HCT116 (cell line): ENCODE measurements at regions not wholly inside any gene's neighbourhood (a gene's known extent, or its start where the extent isn't known, plus 50 kb on each side); places are given as distances from the start of the nearest gene placed in this dataset.

Experiments
- ATAC-seq: fragments of 200-7000 bp; cut with Tn5 transposase; 2 replicates; pipeline ENCODE4 v1.9.1; 2020; ENCODE audit warnings: mild to moderate bottlenecking, moderate library complexity
- BruUV-seq: library from RNA; stranded (reverse); fragments of 400-500 nt; replicated peaks from 2 replicates; lab custom pipeline; 2021; lab: Mats Ljungman, UMichigan
- CTCF ChIA-PET: fragments of 300-600 bp; sonication (Branson Sonifier 250); formaldehyde crosslinking; loops from one replicate; lab custom pipeline; 2021; ENCODE audit warnings: antibody characterized with exemption; lab: Charles Lee
- POLR2A ChIA-PET: fragments of 300-600, 350-600 bp; sonication (Branson Sonifier 250); formaldehyde crosslinking; loops from one replicate; lab custom pipeline; 2021; ENCODE audit warnings: antibody characterized with exemption; lab: Charles Lee
- RAD21 ChIA-PET, 2 experiments: fragments of 300-600 bp; sonication (Branson Sonifier 250); formaldehyde crosslinking; loops; one replicate each; lab custom pipeline; 2023; ENCODE audit warnings: low total read pairs in 2 of 2; ENCODE audit not compliant: uncharacterized antibody in 2 of 2, unreplicated experiment in 2 of 2, low non-redundant PET in 1 of 2; lab: Charles Lee
- DNase-seq: peaks from one replicate; pipeline ENCODE4 v3.0.0-alpha.2; 2010; ENCODE audit warnings: low read depth, low spot score
- H2AFZ ChIP-seq: fragments of 200-600 bp; shearing (Covaris generic), sonication (generic); 2 replicates; pipeline ENCODE4 v1.6.1; 2017; ENCODE audit warnings: low read depth, mixed run types, mixed read lengths, antibody characterized with exemption, low read length; ENCODE audit not compliant: poor library complexity, severe bottlenecking
- H3K27ac ChIP-seq: 2 replicates; pipeline ENCODE4 v1.5.1; 2012; ENCODE audit warnings: low read depth, low read length
- H3K27me3 ChIP-seq: fragments of 200-600 bp; sonication (generic); 2 replicates; pipeline ENCODE4 v1.6.1; 2016; ENCODE audit warnings: mixed run types, low read length, mixed read lengths; ENCODE audit not compliant: insufficient read depth
- H3K36me3 ChIP-seq, 2 experiments: fragments of 200-500 bp in 1 of 2; fragments of 200-600 bp in 1 of 2; sonication (Bioruptor generic) in 1 of 2; sonication (generic) in 1 of 2; 2 replicates each; pipeline versions ENCODE4 v1.5.1 to v1.6.1; 2014 to 2016; ENCODE audit warnings: low read length in 2 of 2, inconsistent platforms in 1 of 2, mixed read lengths in 1 of 2, mixed run types in 1 of 2; ENCODE audit not compliant: insufficient read depth in 2 of 2, control insufficient read depth in 1 of 2
- H3K4me1 ChIP-seq, 2 experiments: fragments of 200-600 bp in 1 of 2; sonication (generic) in 1 of 2; 2 replicates each; pipeline versions ENCODE4 v1.5.1 to v1.6.1; 2012 to 2017; ENCODE audit warnings: low read length in 2 of 2, inconsistent platforms in 1 of 2, mild to moderate bottlenecking in 1 of 2, mixed read lengths in 1 of 2, mixed run types in 1 of 2, moderate library complexity in 1 of 2; ENCODE audit not compliant: insufficient read depth in 2 of 2, control insufficient read depth in 1 of 2
- H3K4me2 ChIP-seq: fragments of 200-600 bp; sonication (generic); 2 replicates; pipeline ENCODE4 v1.6.1; 2017; ENCODE audit warnings: mixed run types, low read length, mixed read lengths
- H3K4me3 ChIP-seq, 2 experiments: fragments of 200-600 bp in 1 of 2; sonication (generic) in 1 of 2; replicated peaks in 1 of 2; 2 replicates each; pipeline ENCODE4 v1.5.1; 2011 to 2016; ENCODE audit warnings: low read length in 2 of 2, control low read depth in 1 of 2, low read depth in 1 of 2, mild to moderate bottlenecking in 1 of 2, mixed read lengths in 1 of 2, mixed run types in 1 of 2
- H3K79me2 ChIP-seq: fragments of 200-600 bp; sonication (generic); 2 replicates; pipeline ENCODE4 v1.6.1; 2017; ENCODE audit warnings: mild to moderate bottlenecking, mixed run types, low read length, moderate library complexity, mixed read lengths; ENCODE audit not compliant: insufficient read depth
- H3K9ac ChIP-seq: fragments of 200-600 bp; sonication (generic); 2 replicates; pipeline ENCODE4 v1.6.1; 2016; ENCODE audit warnings: low read length, mixed read lengths
- H3K9me2 ChIP-seq: fragments of 200-600 bp; sonication (generic), shearing (Covaris generic); 2 replicates; pipeline ENCODE4 v1.6.1; 2017; ENCODE audit warnings: mixed run types, mild to moderate bottlenecking, moderate library complexity; ENCODE audit not compliant: insufficient read depth
- H3K9me3 ChIP-seq, 2 experiments: fragments of 200-500 bp in 1 of 2; fragments of 200-600 bp in 1 of 2; sonication (Bioruptor generic) in 1 of 2; sonication (generic) in 1 of 2; 2 replicates each; pipeline ENCODE4 v1.6.1; 2014 to 2017; ENCODE audit warnings: low read length in 2 of 2, mixed read lengths in 2 of 2, inconsistent platforms in 1 of 2, low read depth in 1 of 2, mild to moderate bottlenecking in 1 of 2, mixed run types in 1 of 2, moderate library complexity in 1 of 2; ENCODE audit not compliant: control insufficient read depth in 1 of 2, insufficient read depth in 1 of 2
- H4K20me1 ChIP-seq: fragments of 200-600 bp; sonication (generic), shearing (Covaris generic); 2 replicates; pipeline ENCODE4 v1.6.1; 2017; ENCODE audit warnings: mixed run types, mild to moderate bottlenecking, moderate library complexity; ENCODE audit not compliant: insufficient read depth
- CEBPB ChIP-seq: IDR thresholded peaks from 2 replicates; pipeline ENCODE4 v1.6.1; 2012; ENCODE audit warnings: low read depth
- CTCF ChIP-seq, 3 experiments: fragments of 200-600 bp in 1 of 3; sonication (generic) in 1 of 3; IDR thresholded peaks in 2 of 3; conservative IDR thresholded peaks in 1 of 3; 2 replicates each; pipeline ENCODE4 v1.5.1; 2012 to 2017; ENCODE audit warnings: low read depth in 2 of 3, low read length in 2 of 3, antibody characterized with exemption in 1 of 3, borderline replicate concordance in 1 of 3, control low read depth in 1 of 3, mild to moderate bottlenecking in 1 of 3, mixed read lengths in 1 of 3, mixed run types in 1 of 3, moderate library complexity in 1 of 3; ENCODE audit not compliant: insufficient read depth in 1 of 3
- ELF1 ChIP-seq: IDR thresholded peaks from 2 replicates; pipeline ENCODE4 v1.6.1; 2012; ENCODE audit warnings: low read depth, borderline replicate concordance
- EZH2 ChIP-seq: fragments of 200-600 bp; sonication (generic); IDR thresholded peaks from 2 replicates; pipeline ENCODE4 v1.6.1; 2017; ENCODE audit warnings: antibody characterized with exemption, mixed run types
- EZH2phosphoT487 ChIP-seq: fragments of 200-600 bp; IDR thresholded peaks from 2 replicates; pipeline ENCODE4 v1.6.1; 2018; ENCODE audit warnings: antibody characterized with exemption, borderline replicate concordance
- JUND ChIP-seq: IDR thresholded peaks from 2 replicates; pipeline ENCODE4 v1.6.1; 2012
- POLR2A ChIP-seq: IDR thresholded peaks from 2 replicates; pipeline ENCODE4 v1.7.0; 2011; ENCODE audit warnings: borderline replicate concordance; ENCODE audit not compliant: insufficient read depth, insufficient read length; ENCODE audit errors: extremely low read depth
- POLR2AphosphoS5 ChIP-seq: IDR thresholded peaks from 2 replicates; pipeline ENCODE4 v1.6.1; 2011; ENCODE audit warnings: mild to moderate bottlenecking, low read depth, low read length, moderate library complexity
- RAD21 ChIP-seq: IDR thresholded peaks from 2 replicates; pipeline ENCODE4 v1.6.1; 2012; ENCODE audit warnings: low read depth, mild to moderate bottlenecking
- SRF ChIP-seq: IDR thresholded peaks from 2 replicates; pipeline ENCODE4 v1.6.1; 2012; ENCODE audit warnings: low read depth
- YY1 ChIP-seq: IDR thresholded peaks from 2 replicates; pipeline ENCODE4 v1.6.1; 2011; ENCODE audit warnings: low read length, low read depth, moderate library complexity, mild to moderate bottlenecking; ENCODE audit not compliant: insufficient replicate concordance; ENCODE audit errors: extremely low read depth
- ZFX ChIP-seq: fragments of 450-650 bp; IDR thresholded peaks from 2 replicates; pipeline ENCODE4 v1.6.1; 2017
- ZNF274 ChIP-seq: fragments of 200-500 bp; sonication (Bioruptor generic); IDR thresholded peaks from 2 replicates; pipeline ENCODE4 v1.6.1; 2014; ENCODE audit warnings: mild to moderate bottlenecking, low read depth, low read length, inconsistent platforms
- intact Hi-C: fragments of 100-400 bp; cut with micrococcal nuclease; formaldehyde crosslinking; loops from 2 replicates; pipeline ENCODE4 v1.10.0; 2022
- TF ChIP-seq, protein P1 (sequence below): IDR thresholded peaks from 2 replicates; pipeline ENCODE4 v1.6.1; 2011; ENCODE audit warnings: mild to moderate bottlenecking, low read length, moderate library complexity; ENCODE audit not compliant: insufficient replicate concordance; ENCODE audit errors: extremely low read depth
- TF ChIP-seq, protein P2 (sequence below): IDR thresholded peaks from 2 replicates; pipeline ENCODE4 v1.6.1; 2012
- TF ChIP-seq, protein P3 (sequence below): IDR thresholded peaks from 2 replicates; pipeline ENCODE4 v1.6.1; 2012

- Histone ChIP-seq H3K27ac (no peak overlapping the region), H3K4me3 (no peak overlapping the region), H3K9ac (no peak overlapping the region), H3K4me1 (no peaks in the 10 kb centered on the region), H3K9me3 (peaks cover 4 to 22% of the 10 kb centered on the region in 2 experiments; a peak in 3 of 4 replicates), H4K20me1 (no peaks in the 10 kb centered on the region), H3K9me2 (no peaks in the 10 kb centered on the region), H3K4me2 (no peak overlapping the region), H3K36me3 (no peaks in the 10 kb centered on the region), H3K79me2 (no peaks in the 10 kb centered on the region), H3K27me3 (no peaks in the 10 kb centered on the region), H2AFZ (no peak overlapping the region)
- DNase-seq = no peak
- ATAC-seq = no peak
- CTCF ChIA-PET = no interaction called here
- RAD21 ChIA-PET = no interaction called here
- no TSS peak for BruUV-seq
- intact Hi-C loops = no loop called here
- POLR2A ChIA-PET = no interaction called here
- no peak for TF ChIP-seq POLR2AphosphoS5
- TF ChIP-seq ELF1 = no peak
- TF ChIP-seq POLR2A = no peak
Measured at GRCh38 chr3:78257951-78258530, 1218.1 kb downstream of the ROBO2 start.

- no peaks in the 10 kb centered on the region for H3K36me3 ChIP-seq
- intact Hi-C loops = no loop called here
- no peak overlapping the region for H3K4me2 ChIP-seq
- POLR2A ChIA-PET = no interaction called here
- H3K79me2 ChIP-seq = no peaks in the 10 kb centered on the region
- BruUV-seq = no TSS peak
- RAD21 ChIA-PET = no interaction called here
- CTCF ChIA-PET = no interaction called here
- ATAC-seq (no peak), DNase-seq (no peak)
- TF ChIP-seq ELF1 (no peak), CEBPB (no peak), RAD21 (no peak), JUND (no peak), EZH2phosphoT487 (no peak), ZFX (no peak), POLR2A (no peak), EZH2 (no peak), SRF (no peak), ZNF274 (no peak), YY1 (no peak), CTCF (IDR thresholded peaks at IDR 0.05 in 2 of 3, conservative IDR thresholded peaks at IDR 0.05 in 1 of 3; ENCODE audit: borderline replicate concordance in 1 of 3, insufficient read depth in 1 of 3, low read depth in 2 of 3, low read length in 2 of 3) (no peak)
- TF ChIP-seq, protein P1, sequence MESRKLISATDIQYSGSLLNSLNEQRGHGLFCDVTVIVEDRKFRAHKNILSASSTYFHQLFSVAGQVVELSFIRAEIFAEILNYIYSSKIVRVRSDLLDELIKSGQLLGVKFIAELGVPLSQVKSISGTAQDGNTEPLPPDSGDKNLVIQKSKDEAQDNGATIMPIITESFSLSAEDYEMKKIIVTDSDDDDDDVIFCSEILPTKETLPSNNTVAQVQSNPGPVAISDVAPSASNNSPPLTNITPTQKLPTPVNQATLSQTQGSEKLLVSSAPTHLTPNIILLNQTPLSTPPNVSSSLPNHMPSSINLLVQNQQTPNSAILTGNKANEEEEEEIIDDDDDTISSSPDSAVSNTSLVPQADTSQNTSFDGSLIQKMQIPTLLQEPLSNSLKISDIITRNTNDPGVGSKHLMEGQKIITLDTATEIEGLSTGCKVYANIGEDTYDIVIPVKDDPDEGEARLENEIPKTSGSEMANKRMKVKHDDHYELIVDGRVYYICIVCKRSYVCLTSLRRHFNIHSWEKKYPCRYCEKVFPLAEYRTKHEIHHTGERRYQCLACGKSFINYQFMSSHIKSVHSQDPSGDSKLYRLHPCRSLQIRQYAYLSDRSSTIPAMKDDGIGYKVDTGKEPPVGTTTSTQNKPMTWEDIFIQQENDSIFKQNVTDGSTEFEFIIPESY = no peak
- TF ChIP-seq, protein P2, sequence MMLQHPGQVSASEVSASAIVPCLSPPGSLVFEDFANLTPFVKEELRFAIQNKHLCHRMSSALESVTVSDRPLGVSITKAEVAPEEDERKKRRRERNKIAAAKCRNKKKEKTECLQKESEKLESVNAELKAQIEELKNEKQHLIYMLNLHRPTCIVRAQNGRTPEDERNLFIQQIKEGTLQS = no peak
- TF ChIP-seq, protein P3, sequence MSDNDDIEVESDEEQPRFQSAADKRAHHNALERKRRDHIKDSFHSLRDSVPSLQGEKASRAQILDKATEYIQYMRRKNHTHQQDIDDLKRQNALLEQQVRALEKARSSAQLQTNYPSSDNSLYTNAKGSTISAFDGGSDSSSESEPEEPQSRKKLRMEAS = no peak
- H2AFZ ChIP-seq = no peak overlapping the region
- no peak overlapping the region for H3K9ac ChIP-seq
- H3K9me2 ChIP-seq = no peaks in the 10 kb centered on the region
- H3K4me1 ChIP-seq = no peaks in the 10 kb centered on the region
- no peak overlapping the region for H3K4me3 ChIP-seq
- H3K27ac ChIP-seq = no peak overlapping the region
- no peaks in the 10 kb centered on the region for H4K20me1 ChIP-seq
- H3K9me3 ChIP-seq = peaks cover 4 to 16% of the 10 kb centered on the region in 2 experiments; a peak in 3 of 4 replicates
- no peaks in the 10 kb centered on the region for H3K27me3 ChIP-seq
Measured at GRCh38 chr3:78258798-78259197, 1218.9 kb downstream of the ROBO2 start.
